ENCODE measurements at regions not wholly inside any gene's neighbourhood (a gene's known extent, or its start where the extent isn't known, plus 50 kb on each side); places are given as distances from the start of the nearest gene placed in this dataset.

DNA sequence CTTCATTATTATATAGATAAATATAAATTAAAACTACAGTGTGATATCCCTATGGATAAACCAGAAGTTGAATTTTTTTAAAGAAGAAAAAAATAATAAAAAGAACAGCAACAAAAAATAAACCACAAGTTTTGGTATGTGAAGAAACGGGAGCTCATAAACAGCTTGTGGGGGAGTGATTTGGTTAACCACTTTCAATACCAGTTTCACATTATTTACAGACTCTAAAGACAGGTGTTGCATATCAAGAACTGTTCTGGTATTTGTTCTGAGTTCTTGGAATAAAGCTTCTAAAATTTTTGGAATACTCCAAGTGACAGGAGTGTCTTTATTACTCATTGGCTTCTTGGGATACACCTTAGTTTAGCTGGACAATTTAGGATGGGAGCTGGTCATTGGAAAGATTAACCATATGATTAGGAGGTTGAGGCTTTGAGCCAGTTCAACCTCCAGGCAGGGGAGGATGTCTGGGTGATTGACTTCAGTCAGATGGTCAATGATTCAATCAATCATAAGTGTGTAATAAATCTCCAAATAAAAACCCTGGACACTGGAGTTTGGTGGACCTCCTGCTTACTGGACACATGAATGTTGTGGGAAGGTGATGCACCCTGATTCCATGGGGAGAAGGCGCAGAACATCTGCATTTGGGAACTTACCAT lies 2223.1 kb upstream of the C9orf72 start (continued):
- no peak for TF ChIP-seq HDAC6 (IDR thresholded peaks at IDR 0.05; ENCODE audit: low read depth, low read length)
- TF ChIP-seq GABPA (IDR thresholded peaks at IDR 0.05; ENCODE audit: borderline replicate concordance, insufficient read depth, low read length): no peak
- TF ChIP-seq SUZ12 (IDR thresholded peaks at IDR 0.05; ENCODE audit: low read length): no peak
- no peak for TF ChIP-seq CHD1 (IDR thresholded peaks at IDR 0.05; ENCODE audit: low read depth, low read length)
- no peak for TF ChIP-seq POU5F1 (IDR thresholded peaks at IDR 0.05; ENCODE audit: low read depth, low read length)
- TF ChIP-seq, protein P1, sequence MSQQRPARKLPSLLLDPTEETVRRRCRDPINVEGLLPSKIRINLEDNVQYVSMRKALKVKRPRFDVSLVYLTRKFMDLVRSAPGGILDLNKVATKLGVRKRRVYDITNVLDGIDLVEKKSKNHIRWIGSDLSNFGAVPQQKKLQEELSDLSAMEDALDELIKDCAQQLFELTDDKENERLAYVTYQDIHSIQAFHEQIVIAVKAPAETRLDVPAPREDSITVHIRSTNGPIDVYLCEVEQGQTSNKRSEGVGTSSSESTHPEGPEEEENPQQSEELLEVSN (IDR thresholded peaks at IDR 0.05): no peak
- TF ChIP-seq RNF2 (IDR thresholded peaks at IDR 0.05; ENCODE audit: borderline replicate concordance, low read depth, low read length, missing control alignments, poor library complexity, severe bottlenecking): no peak
- TF ChIP-seq TAF1 (IDR thresholded peaks at IDR 0.05; ENCODE audit: low read depth, low read length): no peak
